LNCaP clone FGC (cell line): ENCODE measurements at regions not wholly inside any gene's neighbourhood (a gene's known extent, or its start where the extent isn't known, plus 50 kb on each side); places are given as distances from the start of the nearest gene placed in this dataset.

ENCODE experiments used
- DNase-seq: peaks from one replicate; pipeline ENCODE4 v3.0.0-alpha.2; 2011; ENCODE audit warnings: low read depth
- H3K4me3 ChIP-seq: 2 replicates; pipeline ENCODE4 v1.5.1; 2011; ENCODE audit warnings: mild to moderate bottlenecking, low read depth, low read length, control low read depth
- TF ChIP-seq, protein P1 (sequence below): IDR thresholded peaks from 2 replicates; pipeline ENCODE4 v1.5.1; 2012; ENCODE audit warnings: mild to moderate bottlenecking; ENCODE audit not compliant: control insufficient read depth, insufficient read depth; ENCODE audit errors: extremely low read depth

DNA sequence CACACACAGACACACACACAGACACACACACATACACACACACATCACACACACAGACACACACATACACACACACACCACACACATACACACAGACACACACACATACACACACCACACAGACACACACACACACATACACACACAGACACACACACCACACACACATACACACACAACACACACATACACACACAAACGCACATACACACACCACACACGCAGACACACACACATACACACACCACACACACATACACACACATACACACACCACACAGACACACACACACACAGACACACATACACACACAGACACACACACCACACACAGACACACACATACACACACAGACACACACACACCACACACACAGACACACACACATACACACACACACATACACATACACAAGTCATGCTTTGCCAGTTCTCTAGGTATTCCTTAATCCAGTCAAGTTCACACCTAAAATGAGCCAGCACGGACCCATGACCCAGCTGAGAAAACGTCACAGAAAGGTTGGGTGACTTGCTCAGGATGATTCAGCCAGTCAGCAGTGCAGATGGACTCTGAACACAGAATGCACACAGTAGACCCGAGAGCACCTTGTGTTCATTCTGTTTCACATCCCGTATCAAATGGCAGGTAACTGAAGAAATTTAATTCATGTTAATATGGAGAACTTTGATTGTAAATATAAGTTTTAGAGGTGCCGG is 746.4 kb downstream of the MTRR start:
- TF ChIP-seq, protein P1, sequence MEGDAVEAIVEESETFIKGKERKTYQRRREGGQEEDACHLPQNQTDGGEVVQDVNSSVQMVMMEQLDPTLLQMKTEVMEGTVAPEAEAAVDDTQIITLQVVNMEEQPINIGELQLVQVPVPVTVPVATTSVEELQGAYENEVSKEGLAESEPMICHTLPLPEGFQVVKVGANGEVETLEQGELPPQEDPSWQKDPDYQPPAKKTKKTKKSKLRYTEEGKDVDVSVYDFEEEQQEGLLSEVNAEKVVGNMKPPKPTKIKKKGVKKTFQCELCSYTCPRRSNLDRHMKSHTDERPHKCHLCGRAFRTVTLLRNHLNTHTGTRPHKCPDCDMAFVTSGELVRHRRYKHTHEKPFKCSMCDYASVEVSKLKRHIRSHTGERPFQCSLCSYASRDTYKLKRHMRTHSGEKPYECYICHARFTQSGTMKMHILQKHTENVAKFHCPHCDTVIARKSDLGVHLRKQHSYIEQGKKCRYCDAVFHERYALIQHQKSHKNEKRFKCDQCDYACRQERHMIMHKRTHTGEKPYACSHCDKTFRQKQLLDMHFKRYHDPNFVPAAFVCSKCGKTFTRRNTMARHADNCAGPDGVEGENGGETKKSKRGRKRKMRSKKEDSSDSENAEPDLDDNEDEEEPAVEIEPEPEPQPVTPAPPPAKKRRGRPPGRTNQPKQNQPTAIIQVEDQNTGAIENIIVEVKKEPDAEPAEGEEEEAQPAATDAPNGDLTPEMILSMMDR: no peak
- DNase-seq: no peak
- H3K4me3 ChIP-seq: no peak overlapping the region

DNA sequence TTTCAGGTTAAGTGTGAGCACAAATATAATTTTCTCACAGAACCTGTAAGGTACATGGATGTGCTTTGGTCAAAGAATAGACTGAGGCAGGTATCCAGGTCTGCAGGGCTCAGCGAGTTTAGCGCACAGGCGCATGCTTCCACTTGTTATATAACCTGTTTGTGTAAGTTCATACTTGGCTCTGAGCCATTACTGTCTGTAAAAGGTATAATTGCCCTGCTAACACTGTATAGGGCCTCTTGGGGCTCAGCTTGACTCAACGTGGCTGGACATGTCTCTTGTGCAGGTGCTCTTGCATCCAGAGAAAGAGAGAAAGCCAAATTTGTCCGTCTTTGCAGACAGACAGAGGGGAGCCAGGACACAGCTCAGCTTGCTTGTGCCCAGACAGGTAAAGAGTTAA is 759.6 kb downstream of the MTRR start:
- no peak overlapping the region for H3K4me3 ChIP-seq
- no peak for DNase-seq
- TF ChIP-seq, protein P1: no peak

DNA sequence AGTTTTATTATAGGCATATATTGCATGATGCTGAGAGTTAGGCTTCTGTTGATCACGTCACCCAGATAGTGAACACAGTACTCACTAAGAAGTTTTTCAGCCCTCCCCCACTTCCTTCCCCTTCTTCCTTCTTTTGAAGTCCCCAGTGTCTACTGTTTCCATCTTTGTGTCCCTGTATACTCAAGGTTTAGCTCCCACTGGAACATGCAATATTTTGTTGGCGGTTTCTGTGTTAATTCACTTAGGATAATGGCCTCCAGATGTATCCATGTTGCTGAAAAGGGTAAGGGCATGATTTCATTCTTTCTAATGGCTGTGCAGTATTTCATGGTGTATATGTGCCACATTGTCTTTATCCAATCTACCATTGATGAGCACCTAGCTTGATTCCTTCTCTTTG is 764.3 kb downstream of the MTRR start:
- TF ChIP-seq, protein P1: no peak
- no peak for DNase-seq
- H3K4me3 ChIP-seq: no peak overlapping the region

DNA sequence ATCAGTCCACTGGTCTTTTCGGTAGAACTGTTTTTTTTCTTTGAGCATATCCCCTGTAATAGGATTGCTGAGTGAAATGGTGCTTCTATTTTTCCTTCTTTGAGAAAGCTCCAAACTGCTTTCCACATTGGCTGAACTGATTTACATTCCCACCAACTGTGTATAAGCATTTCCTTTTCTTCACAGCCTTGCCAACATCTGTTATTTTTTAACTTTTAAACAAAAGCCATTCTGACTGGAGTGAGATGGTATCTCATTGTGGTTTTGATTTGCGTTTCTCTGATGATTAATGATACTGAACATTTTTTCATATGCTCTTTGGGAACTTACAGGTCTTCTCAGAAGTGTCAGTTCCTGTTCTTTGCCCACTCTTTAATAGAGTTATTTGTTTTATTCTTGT is 764.7 kb downstream of the MTRR start:
- H3K4me3 ChIP-seq: no peak overlapping the region
- no peak for DNase-seq
- TF ChIP-seq, protein P1: no peak

DNA sequence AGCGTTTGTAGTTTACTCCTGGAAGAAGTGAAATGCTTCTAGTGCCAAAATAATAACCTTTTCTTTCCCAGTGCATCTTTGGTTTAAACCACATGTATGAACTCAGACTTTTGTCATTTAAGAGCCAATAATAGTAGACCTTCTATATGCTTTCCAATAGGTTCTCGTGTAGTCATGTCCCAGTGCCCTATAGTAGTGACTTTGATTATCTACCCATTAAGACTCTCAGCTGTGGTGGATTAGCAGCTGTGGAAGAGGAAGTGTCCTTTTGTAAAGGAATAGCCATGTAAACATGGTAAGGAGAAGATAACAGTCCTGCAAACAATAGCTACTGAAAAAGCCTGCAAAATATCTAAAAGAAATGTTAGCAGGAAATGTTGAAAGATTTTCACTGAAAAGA is 765.3 kb downstream of the MTRR start:
- TF ChIP-seq, protein P1: no peak
- no peak overlapping the region for H3K4me3 ChIP-seq
- DNase-seq: no peak

DNA sequence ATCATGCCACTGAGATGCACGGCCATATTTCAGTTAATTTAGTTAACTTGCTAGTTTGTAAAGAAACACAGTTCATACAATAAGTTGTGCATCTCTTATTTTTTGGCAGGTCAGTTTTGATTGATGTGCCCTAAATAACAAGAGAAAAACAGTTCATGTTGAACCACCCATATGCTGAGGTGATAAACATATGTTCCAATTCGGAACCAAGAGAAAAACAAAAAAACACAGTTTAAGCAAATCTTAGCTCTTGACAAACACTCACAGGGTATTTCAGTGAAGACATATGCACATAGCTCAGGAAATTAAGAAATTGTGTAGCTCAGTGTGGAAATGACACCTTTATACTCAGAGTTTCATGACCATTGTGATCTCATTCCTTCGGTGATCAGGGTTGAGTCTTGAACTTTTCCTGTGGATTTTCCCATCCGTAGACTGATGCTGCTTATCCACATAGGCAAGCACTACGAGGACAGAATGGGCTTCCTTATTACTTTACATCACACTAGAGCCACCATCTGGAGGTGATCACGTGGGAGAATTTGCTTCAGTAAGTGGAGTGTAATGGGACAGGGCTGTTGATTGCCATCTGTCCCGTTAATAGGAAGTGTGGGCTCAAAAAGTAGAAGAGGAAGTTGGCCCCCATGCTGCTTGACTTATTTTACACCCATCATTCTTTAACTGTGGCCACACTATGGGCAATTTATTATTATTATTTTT is 773.0 kb downstream of the MTRR start:
- TF ChIP-seq, protein P1: no peak
- DNase-seq: no peak

More for the DNA sequence above, 773.0 kb downstream of the MTRR start:
- no peak overlapping the region for H3K4me3 ChIP-seq
